ENCODE measurements at regions not wholly inside any gene's neighbourhood (a gene's known extent, or its start where the extent isn't known, plus 50 kb on each side); places are given as distances from the start of the nearest gene placed in this dataset.
"Not testable (repeated sequence)": the region's sequence is repeated elsewhere in the genome, so short reads cannot be mapped to it uniquely, and the experiment has no call there.

GRCh38 chr1:96865731-96866685, 144.4 kb downstream of the PTBP2 start:
- no peak for DNase-seq

- DNase-seq, result no peak
These were observed 151.2 kb downstream of the PTBP2 start for GRCh38 chr1:96872757-96873156.

GRCh38 chr1:96878640-96879039, 157.1 kb downstream of the PTBP2 start:
- no peak for DNase-seq

- no peak for DNase-seq
These were observed 159.0 kb downstream of the PTBP2 start for GRCh38 chr1:96880626-96881025.

GRCh38 chr1:96882096-96882495, 160.5 kb downstream of the PTBP2 start:
- no peak for DNase-seq

GRCh38 chr1:96886474-96886873, 164.9 kb downstream of the PTBP2 start:
- no peak for DNase-seq

GRCh38 chr1:96887501-96887900, 165.9 kb downstream of the PTBP2 start:
- DNase-seq, result no peak

GRCh38 chr1:96901783-96902363, 180.3 kb downstream of the PTBP2 start:
- DNase-seq, result no peak

GRCh38 chr1:96912248-96912647, 190.7 kb downstream of the PTBP2 start:
- no peak for DNase-seq

GRCh38 chr1:96915701-96916100, 194.1 kb downstream of the PTBP2 start:
- not testable (repeated sequence) for DNase-seq

- no peak for DNase-seq
These were observed 196.8 kb downstream of the PTBP2 start for GRCh38 chr1:96918406-96918805.

- DNase-seq, result no peak
These were observed 200.6 kb downstream of the PTBP2 start for GRCh38 chr1:96922181-96922580.

- DNase-seq, result no peak
These were observed 202.2 kb downstream of the PTBP2 start for GRCh38 chr1:96923753-96924152.

GRCh38 chr1:96926176-96926575, 204.6 kb downstream of the PTBP2 start:
- DNase-seq, result no peak

GRCh38 chr1:96927125-96927524, 205.5 kb downstream of the PTBP2 start:
- no peak for DNase-seq

GRCh38 chr1:96931136-96931535, 209.6 kb downstream of the PTBP2 start:
- DNase-seq, result no peak

- DNase-seq, result no peak
These were observed 212.7 kb downstream of the PTBP2 start for GRCh38 chr1:96934282-96934681.

GRCh38 chr1:96944432-96945092, 223.0 kb downstream of the PTBP2 start:
- DNase-seq, result no peak

- DNase-seq, result no peak
These were observed 224.0 kb downstream of the PTBP2 start for GRCh38 chr1:96945509-96946084.

- DNase-seq, result no peak
These were observed 233.9 kb downstream of the PTBP2 start for GRCh38 chr1:96955307-96956012.

GRCh38 chr1:96962216-96962615, 240.6 kb downstream of the PTBP2 start:
- DNase-seq, result no peak

GRCh38 chr1:96962751-96963211, 241.2 kb downstream of the PTBP2 start:
- DNase-seq, result no peak

GRCh38 chr1:96964761-96965160, 243.2 kb downstream of the PTBP2 start:
- DNase-seq, result no peak

Data from effector CD8-positive, alpha-beta T cell (primary cell).